H1 (cell line): ENCODE measurements at regions not wholly inside any gene's neighbourhood (a gene's known extent, or its start where the extent isn't known, plus 50 kb on each side); places are given as distances from the start of the nearest gene placed in this dataset.

Experiments used
- CTCF ChIA-PET: fragments of 300-600 bp; sonication (Branson Sonifier 250); formaldehyde crosslinking; loops from one replicate; lab custom pipeline; 2021; ENCODE audit not compliant: partially characterized antibody; lab: Charles Lee
- POLR2A ChIA-PET: fragments of 300-600 bp; sonication (Branson Sonifier 250); formaldehyde crosslinking; loops from one replicate; lab custom pipeline; 2021; ENCODE audit warnings: inconsistent platforms; ENCODE audit not compliant: partially characterized antibody; lab: Charles Lee
- DNase-seq, 2 experiments: peaks; one replicate each; pipeline versions ENCODE4 v3.0.0 to v3.0.0-alpha.2; 2010 to 2022; ENCODE audit warnings: low spot score in 2 of 2, low read depth in 1 of 2, mixed read lengths in 1 of 2
- FAIRE-seq: peaks from 2 replicates; lab custom pipeline; 2011; peaks lifted over from hg19 to GRCh38; lab: Jason Lieb, UNC
- H2AFZ ChIP-seq: 2 replicates; pipeline ENCODE4 v1.8.1; 2012; ENCODE audit warnings: low read length, inconsistent platforms
- H2AK5ac ChIP-seq: 2 replicates; pipeline ENCODE4 v1.6.1; 2013; ENCODE audit warnings: low read depth, low read length
- H2BK120ac ChIP-seq: replicated peaks from 2 replicates; pipeline ENCODE3; 2013; ENCODE audit warnings: low read depth, low read length, inconsistent platforms
- H2BK12ac ChIP-seq: 2 replicates; pipeline ENCODE4 v1.6.1; 2013; ENCODE audit warnings: low read depth, low read length
- H2BK15ac ChIP-seq: 2 replicates; pipeline ENCODE4 v1.6.1; 2013; ENCODE audit warnings: low read length
- H2BK20ac ChIP-seq: 2 replicates; pipeline ENCODE4 v1.6.1; 2013; ENCODE audit warnings: low read length
- H2BK5ac ChIP-seq: 2 replicates; pipeline ENCODE4 v1.6.1; 2013; ENCODE audit warnings: low read depth, low read length
- H3K14ac ChIP-seq: 2 replicates; pipeline ENCODE4 v1.6.1; 2013; ENCODE audit warnings: inconsistent platforms; ENCODE audit not compliant: insufficient read length
- H3K18ac ChIP-seq: 2 replicates; pipeline ENCODE4 v1.6.1; 2013; ENCODE audit warnings: low read length; ENCODE audit errors: extremely low read depth
- H3K23ac ChIP-seq: 2 replicates; pipeline ENCODE4 v1.6.1; 2013; ENCODE audit warnings: inconsistent platforms; ENCODE audit not compliant: insufficient read length
- H3K23me2 ChIP-seq: 2 replicates; pipeline ENCODE4 v1.6.1; 2013; ENCODE audit warnings: low read depth, low read length
- H3K27ac ChIP-seq: 2 replicates; pipeline ENCODE4 v1.6.1; 2011; ENCODE audit warnings: low read depth, low read length, inconsistent platforms
- H3K27me3 ChIP-seq, 4 experiments: replicated peaks in 1 of 4; 1 replicate in 1 of 4; 2 replicates in 3 of 4; pipeline versions ENCODE4 v1.6.1 to v1.8.1; 2011 to 2013; ENCODE audit warnings: low read length in 3 of 4, mild to moderate bottlenecking in 3 of 4, inconsistent platforms in 2 of 4, mixed read lengths in 2 of 4, moderate library complexity in 1 of 4; ENCODE audit not compliant: control insufficient read depth in 3 of 4, insufficient read depth in 3 of 4; ENCODE audit errors: extremely low read depth in 1 of 4
- H3K36me3 ChIP-seq, 4 experiments: 2 replicates each; pipeline versions ENCODE4 v1.6.1 to v1.8.1; 2011 to 2013; ENCODE audit warnings: mild to moderate bottlenecking in 4 of 4, low read length in 3 of 4, moderate library complexity in 2 of 4, control low read depth in 1 of 4, inconsistent platforms in 1 of 4; ENCODE audit not compliant: insufficient read depth in 4 of 4, control insufficient read depth in 2 of 4
- H3K4ac ChIP-seq: replicated peaks from 2 replicates; pipeline ENCODE3; 2013; ENCODE audit warnings: low read length, low read depth, mixed read lengths, inconsistent platforms; ENCODE audit not compliant: insufficient read length
- H3K4me1 ChIP-seq, 4 experiments: replicated peaks in 1 of 4; 1 replicate in 1 of 4; 2 replicates in 3 of 4; pipeline versions ENCODE4 v1.6.1 to v1.8.1; 2011 to 2013; ENCODE audit warnings: low read length in 3 of 4, inconsistent platforms in 2 of 4, mixed read lengths in 1 of 4; ENCODE audit not compliant: insufficient read depth in 4 of 4, control insufficient read depth in 3 of 4
- H3K4me2 ChIP-seq, 2 experiments: 2 replicates each; pipeline versions ENCODE4 v1.6.1 to v1.8.1; 2011 to 2013; ENCODE audit warnings: low read depth in 2 of 2, low read length in 2 of 2, control low read depth in 1 of 2, inconsistent platforms in 1 of 2, mild to moderate bottlenecking in 1 of 2; ENCODE audit not compliant: insufficient read depth in 1 of 2
- H3K4me3 ChIP-seq, 4 experiments: fragments of 200-600, 300-600 bp in 1 of 4; sonication (generic), shearing (Covaris generic), sonication (Bioruptor Twin) in 1 of 4; 2 replicates each; pipeline versions ENCODE4 v1.5.1 to v1.8.1; 2011 to 2016; ENCODE audit warnings: low read length in 4 of 4, low read depth in 3 of 4, control low read depth in 2 of 4, inconsistent platforms in 2 of 4, mild to moderate bottlenecking in 2 of 4, mixed read lengths in 1 of 4, moderate library complexity in 1 of 4; ENCODE audit not compliant: insufficient read depth in 2 of 4; ENCODE audit errors: extremely low read depth in 1 of 4
- H3K56ac ChIP-seq: replicated peaks from 2 replicates; pipeline ENCODE3; 2013; ENCODE audit warnings: low read depth, mild to moderate bottlenecking, mixed read lengths, low read length, inconsistent platforms; ENCODE audit not compliant: insufficient read length
- H3K79me1 ChIP-seq: 2 replicates; pipeline ENCODE4 v1.6.1; 2013; ENCODE audit warnings: low read depth, low read length, control low read depth
- H3K79me2 ChIP-seq, 2 experiments: 2 replicates each; pipeline versions ENCODE4 v1.6.1 to v1.8.1; 2012 to 2013; ENCODE audit warnings: low read length in 2 of 2, mild to moderate bottlenecking in 2 of 2, inconsistent platforms in 1 of 2; ENCODE audit not compliant: insufficient read depth in 2 of 2, control insufficient read depth in 1 of 2
- H3K9ac ChIP-seq, 4 experiments: replicated peaks in 1 of 4; 1 replicate in 1 of 4; 2 replicates in 3 of 4; pipeline versions ENCODE4 v1.6.1 to v1.8.1; 2011 to 2013; ENCODE audit warnings: low read depth in 3 of 4, low read length in 3 of 4, control low read depth in 2 of 4, mild to moderate bottlenecking in 2 of 4, moderate library complexity in 2 of 4, inconsistent platforms in 1 of 4; ENCODE audit errors: extremely low read depth in 1 of 4
- H3K9me3 ChIP-seq, 2 experiments: 2 replicates each; pipeline versions ENCODE4 v1.6.1 to v1.8.1; 2012 to 2013; ENCODE audit warnings: mild to moderate bottlenecking in 2 of 2, moderate library complexity in 2 of 2, control low read depth in 1 of 2, inconsistent platforms in 1 of 2, low read depth in 1 of 2, low read length in 1 of 2, mixed read lengths in 1 of 2; ENCODE audit not compliant: insufficient read depth in 2 of 2
- H4K20me1 ChIP-seq, 2 experiments: replicated peaks in 1 of 2; 2 replicates each; pipeline versions ENCODE3 to v1.8.1; 2011 to 2013; ENCODE audit warnings: inconsistent platforms in 2 of 2, low read length in 2 of 2, mild to moderate bottlenecking in 1 of 2; ENCODE audit not compliant: insufficient read depth in 2 of 2, control insufficient read depth in 1 of 2
- H4K5ac ChIP-seq: 2 replicates; pipeline ENCODE4 v1.6.1; 2013; ENCODE audit warnings: low read length, low read depth, mixed read lengths, inconsistent platforms; ENCODE audit not compliant: insufficient read length
- H4K8ac ChIP-seq: 2 replicates; pipeline ENCODE4 v1.8.0; 2013; ENCODE audit warnings: mild to moderate bottlenecking, moderate library complexity, low read length, inconsistent platforms; ENCODE audit not compliant: insufficient read depth; ENCODE audit errors: extremely low read depth
- H4K91ac ChIP-seq: replicated peaks from 2 replicates; pipeline ENCODE3; 2013; ENCODE audit warnings: low read length, mixed read lengths, inconsistent platforms; ENCODE audit not compliant: insufficient read length
- BRCA1 ChIP-seq: IDR thresholded peaks from 2 replicates; pipeline ENCODE4 v1.6.1; 2012; ENCODE audit warnings: low read depth, low read length, improper control_type of control experiment
- EGR1 ChIP-seq: IDR thresholded peaks from 2 replicates; pipeline ENCODE4 v1.6.1; 2011; ENCODE audit warnings: low read depth, low read length, borderline replicate concordance
- HDAC2 ChIP-seq, 2 experiments: fragments of 300-600 bp in 1 of 2; sonication (generic) in 1 of 2; IDR thresholded peaks; 2 replicates each; pipeline ENCODE4 v1.6.1; 2011 to 2012; ENCODE audit warnings: low read depth in 2 of 2, low read length in 2 of 2, mild to moderate bottlenecking in 2 of 2, moderate library complexity in 2 of 2, borderline replicate concordance in 1 of 2, inconsistent platforms in 1 of 2
- PHF8 ChIP-seq: fragments of 200-600 bp; sonication (generic); conservative IDR thresholded peaks from 2 replicates; pipeline ENCODE4 v1.7.1; 2012; ENCODE audit warnings: low read depth, mild to moderate bottlenecking, inconsistent platforms, low read length, moderate library complexity
- RAD21 ChIP-seq, 2 experiments: IDR thresholded peaks in 1 of 2; conservative IDR thresholded peaks in 1 of 2; 2 replicates each; pipeline ENCODE4 v1.6.1; 2011; ENCODE audit warnings: low read depth in 2 of 2, low read length in 2 of 2, improper control_type of control experiment in 1 of 2, inconsistent platforms in 1 of 2, mild to moderate bottlenecking in 1 of 2, moderate library complexity in 1 of 2
- RFX5 ChIP-seq: IDR thresholded peaks from 2 replicates; pipeline ENCODE4 v1.6.1; 2011; ENCODE audit warnings: low read depth, low read length, improper control_type of control experiment, borderline replicate concordance
- SIN3A ChIP-seq, 2 experiments: IDR thresholded peaks in 1 of 2; conservative IDR thresholded peaks in 1 of 2; 2 replicates each; pipeline ENCODE4 v1.6.1; 2011 to 2012; ENCODE audit warnings: low read length in 2 of 2, improper control_type of control experiment in 1 of 2, low read depth in 1 of 2, mild to moderate bottlenecking in 1 of 2
- TCF12 ChIP-seq: IDR thresholded peaks from 2 replicates; pipeline ENCODE4 v1.6.1; 2011; ENCODE audit warnings: low read depth, mild to moderate bottlenecking, low read length
- WGBS, 2 experiments: shearing (Covaris generic) in 1 of 2; methylation state at CpG; one replicate each; pipeline versions ENCODE4 v1.1.6 to v1.1.7; 2013 to 2015; ENCODE audit warnings: low lambda C conversion rate in 2 of 2, mixed read lengths in 2 of 2, inconsistent platforms in 1 of 2, low coverage in 1 of 2, missing lambda C conversion rate in 1 of 2; ENCODE audit not compliant: insufficient replicate concordance in 2 of 2, insufficient coverage in 1 of 2, insufficient read length in 1 of 2; ENCODE audit errors: extremely low coverage in 1 of 2, missing lambda C conversion rate in 1 of 2; 5-methylcytosine and 5-hydroxymethylcytosine counted together
- TF ChIP-seq, protein P1 (sequence below): IDR thresholded peaks from 2 replicates; pipeline ENCODE4 v1.6.1; 2012; ENCODE audit warnings: low read length, inconsistent platforms

DNA sequence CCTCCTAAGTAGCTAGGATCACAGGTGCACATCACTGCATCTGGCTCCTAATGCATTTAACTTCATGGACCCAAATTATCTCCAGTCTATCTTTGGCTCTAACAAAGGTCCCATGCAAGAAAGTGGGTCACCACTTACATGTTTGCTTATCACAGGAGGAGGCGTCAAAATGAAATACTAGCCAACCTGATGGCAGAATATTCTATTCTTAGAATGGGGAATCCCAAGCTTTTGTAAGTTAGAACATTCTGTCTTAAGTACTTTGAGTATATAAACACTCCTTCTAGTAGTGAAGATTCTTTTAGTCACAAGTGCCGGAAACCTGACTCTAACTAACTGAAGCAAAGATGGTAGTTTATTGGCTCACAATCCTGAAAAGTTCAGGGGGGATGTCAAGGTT, 72.0 kb upstream of the ADAMTS9 start:
- Histone ChIP-seq H3K27ac (no peak overlapping the region), H3K79me2 (no peaks in the 10 kb centered on the region)
- CTCF ChIA-PET = interaction anchor here (0.8 to 1.0 kb wide), 3 partner anchors 229 to 411 kb away, joined by 3 to 5 read pairs (median 3); no protein-coding TSS in a partner anchor

More for the DNA sequence above, 72.0 kb upstream of the ADAMTS9 start:
- Histone ChIP-seq H2BK12ac (no peak overlapping the region), H3K4ac (no peak overlapping the region), H2AK5ac (no peak overlapping the region), H2BK15ac (no peak overlapping the region), H3K4me2 (no peak overlapping the region), H4K8ac (no peak overlapping the region), H3K4me3 (no peak overlapping the region), H3K56ac (no peak overlapping the region), H3K36me3 (no peaks in the 10 kb centered on the region), H3K9me3 (no peaks in the 10 kb centered on the region), H4K91ac (no peak overlapping the region), H3K4me1 (no peaks in the 10 kb centered on the region), H2BK5ac (no peak overlapping the region), H3K18ac (no peak overlapping the region), H3K79me1 (no peaks in the 10 kb centered on the region), H3K27me3 (no peaks in the 10 kb centered on the region; a peak in 1 of 7 replicates), H4K5ac (no peak overlapping the region), H3K14ac (no peak overlapping the region), H2AFZ (no peak overlapping the region), H3K9ac (no peak overlapping the region), H2BK20ac (no peak overlapping the region), H4K20me1 (no peaks in the 10 kb centered on the region), H2BK120ac (no peak overlapping the region), H3K23me2 (no peaks in the 10 kb centered on the region), H3K23ac (no peak overlapping the region)
- no peak for DNase-seq
- POLR2A ChIA-PET = no interaction called here
- no peak for FAIRE-seq
- 86% methylated on average over 2 of the region's 2 CpGs; no CpG with 5 or more reads in 1 of the 2 experiments for WGBS, 2 experiments
- TF ChIP-seq SIN3A (conservative IDR thresholded peaks at IDR 0.05 in 1 of 2, IDR thresholded peaks at IDR 0.05 in 1 of 2; ENCODE audit: low read depth in 1 of 2, low read length in 2 of 2) = no peak
- TF ChIP-seq EGR1 = no peak
- TF ChIP-seq TCF12 = no peak
- TF ChIP-seq BRCA1 = no peak
- TF ChIP-seq HDAC2 (IDR thresholded peaks at IDR 0.05; ENCODE audit: borderline replicate concordance in 1 of 2, low read depth in 2 of 2, low read length in 2 of 2) = no peak
- no peak for TF ChIP-seq PHF8
- no peak for TF ChIP-seq RAD21 (IDR thresholded peaks at IDR 0.05 in 1 of 2, conservative IDR thresholded peaks at IDR 0.05 in 1 of 2; ENCODE audit: low read depth in 2 of 2, low read length in 2 of 2)
- TF ChIP-seq RFX5 = no peak
- TF ChIP-seq, protein P1, sequence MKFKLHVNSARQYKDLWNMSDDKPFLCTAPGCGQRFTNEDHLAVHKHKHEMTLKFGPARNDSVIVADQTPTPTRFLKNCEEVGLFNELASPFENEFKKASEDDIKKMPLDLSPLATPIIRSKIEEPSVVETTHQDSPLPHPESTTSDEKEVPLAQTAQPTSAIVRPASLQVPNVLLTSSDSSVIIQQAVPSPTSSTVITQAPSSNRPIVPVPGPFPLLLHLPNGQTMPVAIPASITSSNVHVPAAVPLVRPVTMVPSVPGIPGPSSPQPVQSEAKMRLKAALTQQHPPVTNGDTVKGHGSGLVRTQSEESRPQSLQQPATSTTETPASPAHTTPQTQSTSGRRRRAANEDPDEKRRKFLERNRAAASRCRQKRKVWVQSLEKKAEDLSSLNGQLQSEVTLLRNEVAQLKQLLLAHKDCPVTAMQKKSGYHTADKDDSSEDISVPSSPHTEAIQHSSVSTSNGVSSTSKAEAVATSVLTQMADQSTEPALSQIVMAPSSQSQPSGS = no peak
